Activated naive CD4-positive, alpha-beta T cell treated with anti-CD3 and anti-CD28 coated beads, Interleukin-2, amount 50 U/mL, for 24 hours (primary cell): ENCODE measurements at regions not wholly inside any gene's neighbourhood (a gene's known extent, or its start where the extent isn't known, plus 50 kb on each side); places are given as distances from the start of the nearest gene placed in this dataset.

Experiments
- H3K27ac Mint-ChIP-seq: one replicate; pipeline ENCODE4 v1.8.0; 2021; ENCODE audit warnings: mild to moderate bottlenecking, mixed read lengths
- H3K27me3 Mint-ChIP-seq: one replicate; pipeline ENCODE4 v1.8.0; 2021; ENCODE audit warnings: mixed read lengths
- H3K36me3 Mint-ChIP-seq: one replicate; pipeline ENCODE4 v1.8.0; 2021; ENCODE audit warnings: mixed read lengths
- H3K4me1 Mint-ChIP-seq: one replicate; pipeline ENCODE4 v1.8.0; 2021; ENCODE audit warnings: mixed read lengths
- H3K4me3 Mint-ChIP-seq: one replicate; pipeline ENCODE4 v1.8.0; 2021; ENCODE audit warnings: mild to moderate bottlenecking, mixed read lengths
- H3K9me3 Mint-ChIP-seq: one replicate; pipeline ENCODE4 v1.8.0; 2021; ENCODE audit warnings: mixed read lengths

DNA sequence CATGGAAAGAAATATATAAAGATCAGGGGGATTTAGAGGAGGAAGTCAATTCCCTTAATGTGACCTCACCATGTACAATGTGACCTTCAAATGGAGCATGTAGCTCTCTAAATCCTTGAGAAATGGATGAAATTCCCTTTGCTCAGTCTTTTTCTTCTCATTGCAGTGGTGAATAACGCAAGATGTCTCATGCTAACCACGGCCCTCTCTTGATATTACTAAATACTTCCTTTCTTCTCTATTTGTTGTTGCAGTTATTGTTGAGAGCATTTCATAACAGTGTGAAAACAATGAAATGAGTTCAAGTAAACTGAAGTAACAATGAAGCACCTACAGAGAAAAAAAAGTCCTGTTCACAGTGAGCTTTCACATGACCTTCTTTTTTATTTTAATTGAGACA, 55.6 kb downstream of the ZNF281 start:
- Mint-ChIP-seq H3K27me3 (no peaks in the 10 kb centered on the region), H3K36me3 (no peaks in the 10 kb centered on the region), H3K27ac (no peak overlapping the region), H3K9me3 (no peaks in the 10 kb centered on the region), H3K4me1 (peaks cover 35% of the 10 kb centered on the region), H3K4me3 (no peak overlapping the region)

DNA sequence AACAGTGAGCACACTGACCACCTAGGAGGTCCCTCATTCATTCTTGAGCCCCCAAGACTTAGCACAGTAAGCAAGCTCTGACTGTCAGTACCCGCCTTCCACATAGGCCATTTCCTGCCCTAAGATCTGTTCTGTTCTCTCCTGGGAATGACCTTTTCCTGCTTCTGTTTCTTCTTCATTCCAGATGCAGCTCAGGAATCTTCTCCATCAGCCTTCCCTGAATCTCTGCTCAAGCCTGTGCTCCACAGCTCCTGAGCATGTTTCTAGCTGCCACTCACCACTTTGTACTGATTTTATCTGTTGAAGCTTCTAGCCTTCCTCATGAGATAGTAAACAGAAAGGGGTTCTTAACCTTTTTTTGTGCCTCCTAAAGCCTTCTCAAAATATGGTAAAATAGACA, 56.6 kb downstream of the ZNF281 start:
- peak overlapping the region; percentile 78 for H3K27ac Mint-ChIP-seq
- no peaks in the 10 kb centered on the region for H3K27me3 Mint-ChIP-seq
- H3K4me3 Mint-ChIP-seq, result peak overlapping the region; percentile 55
- peaks cover 35% of the 10 kb centered on the region for H3K4me1 Mint-ChIP-seq
- H3K36me3 Mint-ChIP-seq, result no peaks in the 10 kb centered on the region
- H3K9me3 Mint-ChIP-seq, result no peaks in the 10 kb centered on the region

DNA sequence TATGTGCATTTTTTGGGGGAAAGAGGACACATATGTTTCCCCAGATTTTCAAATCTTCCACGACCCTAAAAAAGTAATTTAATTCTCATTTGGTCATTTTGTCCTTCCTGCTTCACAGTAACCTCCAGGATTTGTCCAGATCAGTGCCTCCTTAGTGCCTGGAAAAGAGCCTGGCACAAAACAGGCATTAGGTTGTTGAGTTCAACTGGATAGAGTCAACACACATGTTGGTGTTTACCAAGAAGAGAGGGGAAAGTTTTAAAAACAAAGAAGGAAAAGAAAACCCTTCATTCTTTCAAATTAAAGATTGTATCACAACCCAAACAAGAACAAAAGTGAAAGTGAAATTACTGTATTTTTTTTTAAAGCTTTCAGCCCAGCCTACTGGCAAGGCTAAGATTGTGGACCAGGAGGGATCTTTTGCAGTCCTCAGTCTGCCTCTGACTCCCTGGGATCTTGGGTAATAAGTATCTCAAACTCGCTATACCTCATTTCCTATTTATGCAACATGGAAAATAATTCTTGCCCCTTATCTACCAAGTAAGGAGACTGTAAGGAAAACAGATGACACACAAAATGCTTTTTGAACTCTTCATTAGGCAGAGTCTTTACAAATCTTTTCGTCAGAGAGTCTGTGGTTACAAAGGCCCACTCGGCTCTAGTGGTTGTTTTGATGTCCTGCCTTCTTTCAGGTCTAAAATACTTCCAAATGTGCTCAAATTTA, 57.8 kb downstream of the ZNF281 start:
- Mint-ChIP-seq H3K4me1 (peaks cover 35% of the 10 kb centered on the region), H3K27me3 (no peaks in the 10 kb centered on the region), H3K27ac (peak overlapping the region; percentile 85), H3K4me3 (peak overlapping the region; percentile 84), H3K9me3 (no peaks in the 10 kb centered on the region), H3K36me3 (no peaks in the 10 kb centered on the region)

DNA sequence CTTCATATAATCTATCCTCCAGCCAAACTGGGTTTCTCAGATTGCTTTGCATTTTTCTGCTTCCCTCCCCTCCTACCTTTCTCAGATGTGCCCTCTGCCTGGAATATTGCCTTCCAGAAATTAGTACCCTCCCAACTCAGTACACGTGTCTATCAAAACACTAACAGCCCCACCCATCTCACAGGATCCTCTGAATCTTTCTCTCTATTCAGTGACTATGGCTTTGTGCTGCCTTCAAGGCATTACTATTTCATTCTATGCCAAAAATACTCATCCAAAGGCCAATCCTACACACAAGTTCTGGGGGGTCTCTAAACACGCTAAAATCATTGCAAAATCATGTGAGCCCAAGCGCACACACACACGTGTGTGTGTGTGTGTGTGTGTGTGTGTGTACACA, 58.4 kb downstream of the ZNF281 start:
- Mint-ChIP-seq H3K36me3 (no peaks in the 10 kb centered on the region), H3K4me3 (peak overlapping the region; percentile 84), H3K27me3 (no peaks in the 10 kb centered on the region), H3K27ac (peak overlapping the region; percentile 61), H3K9me3 (no peaks in the 10 kb centered on the region), H3K4me1 (peaks cover 35% of the 10 kb centered on the region)

DNA sequence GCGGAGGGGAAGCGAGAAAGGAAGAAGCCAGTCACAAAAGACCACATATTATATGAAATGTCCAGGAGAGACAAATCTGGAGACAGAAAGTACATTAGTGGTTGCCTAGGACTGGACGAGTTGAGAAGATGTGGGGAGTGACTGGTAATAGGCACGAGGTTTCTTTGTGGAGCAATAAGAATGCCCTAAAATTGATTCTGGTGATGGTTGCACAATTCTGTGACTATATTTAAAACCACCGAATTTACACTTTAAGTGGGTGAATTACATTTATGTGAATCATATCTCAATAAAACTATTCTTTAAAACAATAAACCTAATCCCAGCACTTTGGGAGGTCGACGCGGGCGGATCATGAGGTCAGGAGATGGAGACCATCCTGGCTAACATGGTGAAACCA, 63.1 kb downstream of the ZNF281 start:
- Mint-ChIP-seq H3K36me3 (no peaks in the 10 kb centered on the region), H3K4me3 (no peak overlapping the region), H3K4me1 (peaks cover 7% of the 10 kb centered on the region), H3K27ac (no peak overlapping the region), H3K27me3 (no peaks in the 10 kb centered on the region), H3K9me3 (no peaks in the 10 kb centered on the region)

DNA sequence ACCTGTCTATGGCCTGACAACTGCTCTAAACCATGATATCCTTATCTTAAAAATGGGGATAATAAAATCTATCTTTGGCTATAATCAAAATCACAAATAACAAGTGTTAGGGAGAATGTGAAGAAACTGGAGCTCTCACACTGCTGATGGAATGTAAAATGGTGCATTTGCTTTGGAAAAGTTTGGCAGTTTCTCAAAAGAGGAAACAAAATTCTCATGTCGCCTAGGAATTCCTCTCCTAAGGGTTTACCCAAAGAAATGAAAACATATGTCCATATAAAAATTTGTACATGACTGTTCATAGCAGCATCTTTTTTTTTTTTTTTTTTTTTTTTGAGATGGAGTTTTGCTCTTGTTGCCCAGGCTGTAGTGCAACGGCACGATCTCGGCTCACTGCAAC, 64.3 kb downstream of the ZNF281 start:
- Mint-ChIP-seq H3K4me1 (no peaks in the 10 kb centered on the region), H3K4me3 (no peak overlapping the region), H3K27ac (no peak overlapping the region)

DNA sequence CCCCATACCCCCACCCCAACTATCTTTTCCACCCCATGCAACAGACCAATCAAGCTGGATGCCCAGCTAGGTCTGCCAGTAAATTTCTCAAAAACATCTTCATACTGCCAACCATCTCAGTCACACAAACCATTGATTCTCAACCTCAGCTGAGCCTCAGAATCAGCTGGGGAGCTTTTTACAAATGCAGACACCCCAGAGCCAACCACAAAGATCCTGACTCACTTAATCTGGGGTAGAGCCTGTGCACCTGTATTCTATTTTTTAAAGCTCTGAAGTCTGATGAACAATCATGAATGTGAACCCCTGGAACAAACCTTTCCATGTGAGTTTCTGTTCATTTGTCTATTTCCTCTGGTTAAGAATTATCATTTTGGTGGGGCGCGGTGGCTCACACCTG, 66.0 kb downstream of the ZNF281 start:
- no peak overlapping the region for H3K27ac Mint-ChIP-seq
- H3K27me3 Mint-ChIP-seq, result no peaks in the 10 kb centered on the region
- no peak overlapping the region for H3K4me3 Mint-ChIP-seq
- H3K36me3 Mint-ChIP-seq, result no peaks in the 10 kb centered on the region
- H3K4me1 Mint-ChIP-seq, result no peaks in the 10 kb centered on the region
- no peaks in the 10 kb centered on the region for H3K9me3 Mint-ChIP-seq

More for the DNA sequence above, 64.3 kb downstream of the ZNF281 start:
- no peaks in the 10 kb centered on the region for H3K27me3 Mint-ChIP-seq
- H3K36me3 Mint-ChIP-seq, result no peaks in the 10 kb centered on the region
- H3K9me3 Mint-ChIP-seq, result no peaks in the 10 kb centered on the region

DNA sequence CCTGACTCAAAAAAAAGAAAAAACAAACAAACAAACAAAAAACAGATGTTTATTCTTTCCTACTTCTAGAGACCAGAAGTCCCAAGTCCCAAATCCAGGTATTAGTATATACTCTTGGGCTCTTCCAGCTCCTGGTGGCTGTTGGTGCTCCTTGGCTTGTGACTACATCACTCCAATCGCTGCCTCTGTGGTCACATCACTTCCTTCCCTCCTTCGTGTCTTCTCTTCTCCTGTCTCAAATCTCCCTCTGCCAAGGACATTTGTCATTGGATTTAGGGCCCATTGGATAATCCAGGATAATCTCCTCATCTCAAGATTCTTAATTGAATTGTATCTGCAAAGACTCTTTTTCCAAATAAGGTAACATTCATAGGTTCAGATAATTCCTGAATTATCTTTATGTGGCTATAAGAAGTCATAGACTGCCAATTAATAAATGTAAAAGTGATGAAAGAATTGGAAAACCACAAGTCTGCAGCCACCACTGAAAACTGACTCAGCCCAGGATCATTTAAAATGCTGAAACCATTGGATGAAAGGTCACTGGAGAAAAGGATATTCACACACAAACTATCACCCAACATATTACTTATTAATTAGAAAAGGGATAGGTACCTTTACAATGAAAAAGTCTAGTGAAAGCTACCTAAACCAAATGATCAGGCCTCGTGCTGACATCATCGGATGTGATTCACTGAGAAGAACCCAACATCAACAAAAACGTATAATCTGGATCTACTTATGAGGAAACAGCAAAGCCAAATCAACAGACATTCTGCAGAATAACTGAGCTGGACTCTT, 67.1 kb downstream of the ZNF281 start:
- Mint-ChIP-seq H3K4me3 (no peak overlapping the region), H3K36me3 (no peaks in the 10 kb centered on the region), H3K27me3 (no peaks in the 10 kb centered on the region), H3K4me1 (peaks cover 10% of the 10 kb centered on the region), H3K9me3 (no peaks in the 10 kb centered on the region), H3K27ac (no peak overlapping the region)

DNA sequence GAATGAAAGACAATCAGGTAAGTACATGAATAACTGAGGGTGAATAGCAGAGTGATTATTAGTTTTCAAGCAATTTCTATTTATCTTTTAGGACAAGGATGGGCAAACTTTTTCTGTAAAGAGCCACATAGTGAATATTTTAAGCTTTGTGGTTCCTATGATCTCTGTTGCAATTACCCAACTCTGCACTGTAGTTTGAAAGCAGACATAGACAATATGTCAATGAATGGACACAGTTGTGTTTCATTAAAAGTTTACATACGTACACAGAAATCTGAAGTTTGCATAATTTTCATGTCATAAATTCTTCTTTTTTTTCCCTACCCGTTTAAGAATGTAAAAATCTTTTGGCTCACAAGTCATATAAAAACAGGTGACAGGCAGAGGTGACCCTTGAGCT, 71.4 kb downstream of the ZNF281 start:
- no peaks in the 10 kb centered on the region for H3K36me3 Mint-ChIP-seq
- H3K27me3 Mint-ChIP-seq, result no peaks in the 10 kb centered on the region
- no peak overlapping the region for H3K4me3 Mint-ChIP-seq
- H3K4me1 Mint-ChIP-seq, result peaks cover 25% of the 10 kb centered on the region
- no peak overlapping the region for H3K27ac Mint-ChIP-seq
- H3K9me3 Mint-ChIP-seq, result no peaks in the 10 kb centered on the region

DNA sequence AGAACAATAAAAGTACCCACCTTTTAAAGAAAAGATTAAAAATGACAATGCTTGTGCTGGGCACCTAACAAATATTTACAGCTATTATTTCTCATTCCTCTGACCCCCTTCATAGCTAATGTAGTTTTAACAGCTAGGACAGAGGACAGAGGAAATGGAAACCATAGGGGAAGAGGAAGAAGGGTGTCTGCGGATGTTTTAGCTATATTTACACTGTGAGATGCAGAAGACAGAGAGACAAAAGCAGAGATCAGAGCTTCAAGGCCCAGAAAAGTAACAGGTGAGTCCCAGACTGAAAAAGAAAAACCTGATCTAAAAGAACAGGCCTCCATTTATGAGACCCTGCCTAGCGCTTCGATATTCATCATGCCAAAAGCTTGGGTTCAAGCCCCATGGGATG, 72.0 kb downstream of the ZNF281 start:
- H3K27ac Mint-ChIP-seq, result peak overlapping the region; percentile 76
- H3K36me3 Mint-ChIP-seq, result no peaks in the 10 kb centered on the region
- H3K27me3 Mint-ChIP-seq, result no peaks in the 10 kb centered on the region
- H3K4me3 Mint-ChIP-seq, result peak overlapping the region; percentile 49
- peaks cover 25% of the 10 kb centered on the region for H3K4me1 Mint-ChIP-seq
- H3K9me3 Mint-ChIP-seq, result no peaks in the 10 kb centered on the region

DNA sequence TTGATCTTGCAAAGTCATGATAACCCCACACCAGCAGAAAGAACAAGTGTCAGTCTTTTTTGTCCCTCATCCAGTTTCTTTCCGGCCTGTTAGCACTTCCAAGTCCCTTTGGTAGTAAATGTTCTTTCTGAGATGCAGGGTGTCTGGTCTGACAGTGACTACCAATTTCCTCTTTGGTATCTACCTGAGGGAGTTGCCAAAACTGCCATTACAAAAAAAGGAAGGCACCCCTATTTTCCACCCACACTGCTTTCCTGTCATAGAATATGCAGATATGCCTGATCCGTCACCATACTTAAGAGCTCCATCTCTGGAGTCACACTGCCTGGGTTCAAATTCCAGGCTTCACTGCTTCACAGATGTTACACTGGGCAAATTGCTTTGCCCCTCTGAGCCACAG, 72.4 kb downstream of the ZNF281 start:
- no peaks in the 10 kb centered on the region for H3K36me3 Mint-ChIP-seq
- H3K9me3 Mint-ChIP-seq, result no peaks in the 10 kb centered on the region
- H3K4me3 Mint-ChIP-seq, result peak overlapping the region; percentile 49
- no peaks in the 10 kb centered on the region for H3K27me3 Mint-ChIP-seq
- H3K27ac Mint-ChIP-seq, result peak overlapping the region; percentile 76
- peaks cover 25% of the 10 kb centered on the region for H3K4me1 Mint-ChIP-seq

DNA sequence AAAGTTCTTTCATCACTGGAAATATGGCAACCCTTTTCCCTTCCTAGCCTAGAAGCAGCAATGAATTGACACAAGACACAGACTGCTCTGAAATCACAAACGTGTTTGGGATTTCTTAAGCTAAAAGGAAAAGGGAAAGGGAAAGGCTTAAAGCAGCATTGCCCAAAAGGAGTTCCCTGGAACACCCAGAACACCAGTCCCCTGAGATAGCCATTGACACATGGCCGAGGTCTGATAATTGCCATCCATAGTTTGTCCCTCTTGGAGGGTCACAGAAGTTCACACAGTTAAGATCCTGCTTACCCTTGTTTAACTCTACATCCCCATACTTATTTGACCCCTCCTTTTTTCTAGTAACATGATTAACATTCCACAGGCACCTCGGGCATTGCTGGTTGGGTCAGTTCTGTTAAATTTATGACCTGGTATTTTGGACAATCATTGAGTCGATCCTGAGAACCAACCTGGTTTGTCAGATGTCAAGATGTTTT, 72.9 kb downstream of the ZNF281 start:
- no peak overlapping the region for H3K4me3 Mint-ChIP-seq
- no peaks in the 10 kb centered on the region for H3K36me3 Mint-ChIP-seq
- no peaks in the 10 kb centered on the region for H3K9me3 Mint-ChIP-seq
- peaks cover 25% of the 10 kb centered on the region for H3K4me1 Mint-ChIP-seq
- H3K27me3 Mint-ChIP-seq, result no peaks in the 10 kb centered on the region
- peak overlapping the region; percentile 76 for H3K27ac Mint-ChIP-seq

DNA sequence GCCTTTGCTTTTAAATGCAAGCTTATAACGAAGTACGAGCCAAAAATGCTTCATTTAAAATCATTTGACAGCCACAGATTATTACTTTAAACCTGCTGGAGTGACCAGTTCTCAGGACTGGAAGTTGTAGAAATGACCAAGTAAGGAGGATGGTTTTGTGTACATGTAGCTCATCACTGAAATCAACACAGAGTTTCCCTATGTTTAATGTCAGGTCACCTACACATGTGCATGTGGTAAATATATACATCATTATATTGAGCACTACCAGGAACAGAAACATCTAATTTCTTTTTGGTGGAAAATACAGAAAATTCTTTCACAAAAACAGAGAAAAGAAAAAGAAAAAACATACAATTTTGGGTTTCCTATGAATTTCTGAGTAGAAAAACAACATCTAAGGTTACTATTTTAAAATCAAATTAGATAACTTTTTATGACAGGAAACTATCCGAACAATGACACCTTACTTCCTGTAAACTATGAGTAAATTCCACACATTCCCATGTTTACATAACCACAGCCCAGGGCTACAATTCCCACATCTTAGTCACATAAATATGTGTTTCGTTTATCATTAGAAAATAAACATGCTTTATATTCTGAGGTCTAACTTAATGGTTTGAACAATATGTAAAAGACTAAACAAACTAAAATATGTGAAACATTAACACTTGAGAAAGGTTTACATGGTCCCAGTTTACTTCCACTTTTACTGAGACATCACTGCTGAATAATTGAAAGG, 73.6 kb downstream of the ZNF281 start:
- H3K27ac Mint-ChIP-seq, result peak overlapping the region; percentile 59

DNA sequence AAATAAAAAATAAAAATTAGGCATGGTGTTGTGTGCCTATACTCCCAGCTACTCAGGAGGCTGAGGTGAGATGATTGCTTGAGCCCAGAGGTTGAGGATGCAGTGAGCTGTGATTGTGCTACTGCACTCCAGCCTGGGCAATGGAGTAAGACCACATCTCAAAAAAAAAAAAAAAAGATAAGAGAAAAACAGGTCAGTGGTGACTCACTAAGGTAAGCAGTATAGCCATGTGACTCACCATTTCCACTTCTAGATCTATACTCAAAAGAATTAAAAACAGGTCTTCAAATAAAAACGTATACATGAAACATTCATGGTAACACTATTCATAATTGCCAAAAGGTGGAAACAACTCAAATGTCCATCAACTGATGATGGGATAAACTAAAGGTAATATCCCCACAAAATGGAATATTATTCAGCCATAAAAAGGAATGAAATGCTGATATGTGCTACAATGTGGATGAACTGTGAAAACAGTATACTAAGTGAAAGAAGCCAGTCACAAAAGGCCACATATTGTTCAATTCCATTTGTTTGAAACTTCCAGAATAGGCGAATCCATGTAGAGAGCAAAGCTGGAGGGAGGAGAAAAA, 75.1 kb downstream of the ZNF281 start:
- Mint-ChIP-seq H3K4me1 (peaks cover 25% of the 10 kb centered on the region), H3K9me3 (no peaks in the 10 kb centered on the region), H3K27ac (peak overlapping the region; percentile 30), H3K36me3 (no peaks in the 10 kb centered on the region), H3K27me3 (peaks cover 1% of the 10 kb centered on the region), H3K4me3 (no peak overlapping the region)

More for the DNA sequence above, 73.6 kb downstream of the ZNF281 start:
- H3K4me1 Mint-ChIP-seq, result peaks cover 25% of the 10 kb centered on the region
- H3K27me3 Mint-ChIP-seq, result peaks cover under 1% of the 10 kb centered on the region
- H3K9me3 Mint-ChIP-seq, result no peaks in the 10 kb centered on the region
- no peaks in the 10 kb centered on the region for H3K36me3 Mint-ChIP-seq
- H3K4me3 Mint-ChIP-seq, result no peak overlapping the region

DNA sequence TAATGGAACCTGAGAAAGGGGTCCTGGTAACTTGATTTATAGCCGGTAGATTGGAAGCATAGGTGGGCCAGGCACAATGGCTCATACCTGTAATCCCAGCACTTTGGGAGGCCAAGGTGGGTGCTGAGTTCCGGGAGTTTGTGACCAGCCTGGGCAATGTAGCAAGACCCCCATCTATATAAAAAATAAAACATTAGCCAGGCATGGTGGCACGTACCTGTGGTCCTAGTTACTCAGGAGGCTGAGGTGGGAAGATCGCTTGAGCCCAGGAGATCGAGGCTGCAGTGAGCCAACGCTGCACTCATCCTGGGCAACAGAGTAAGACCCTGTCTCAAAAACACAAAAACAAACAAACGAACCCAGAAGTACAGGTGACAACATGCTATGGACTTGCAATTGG, 76.5 kb downstream of the ZNF281 start:
- Mint-ChIP-seq H3K27ac (no peak overlapping the region), H3K27me3 (peaks cover 1% of the 10 kb centered on the region), H3K4me3 (no peak overlapping the region), H3K9me3 (no peaks in the 10 kb centered on the region), H3K4me1 (peaks cover 22% of the 10 kb centered on the region), H3K36me3 (no peaks in the 10 kb centered on the region)
